ENCODE measurements at regions not wholly inside any gene's neighbourhood (a gene's known extent, or its start where the extent isn't known, plus 50 kb on each side); places are given as distances from the start of the nearest gene placed in this dataset.

DNA sequence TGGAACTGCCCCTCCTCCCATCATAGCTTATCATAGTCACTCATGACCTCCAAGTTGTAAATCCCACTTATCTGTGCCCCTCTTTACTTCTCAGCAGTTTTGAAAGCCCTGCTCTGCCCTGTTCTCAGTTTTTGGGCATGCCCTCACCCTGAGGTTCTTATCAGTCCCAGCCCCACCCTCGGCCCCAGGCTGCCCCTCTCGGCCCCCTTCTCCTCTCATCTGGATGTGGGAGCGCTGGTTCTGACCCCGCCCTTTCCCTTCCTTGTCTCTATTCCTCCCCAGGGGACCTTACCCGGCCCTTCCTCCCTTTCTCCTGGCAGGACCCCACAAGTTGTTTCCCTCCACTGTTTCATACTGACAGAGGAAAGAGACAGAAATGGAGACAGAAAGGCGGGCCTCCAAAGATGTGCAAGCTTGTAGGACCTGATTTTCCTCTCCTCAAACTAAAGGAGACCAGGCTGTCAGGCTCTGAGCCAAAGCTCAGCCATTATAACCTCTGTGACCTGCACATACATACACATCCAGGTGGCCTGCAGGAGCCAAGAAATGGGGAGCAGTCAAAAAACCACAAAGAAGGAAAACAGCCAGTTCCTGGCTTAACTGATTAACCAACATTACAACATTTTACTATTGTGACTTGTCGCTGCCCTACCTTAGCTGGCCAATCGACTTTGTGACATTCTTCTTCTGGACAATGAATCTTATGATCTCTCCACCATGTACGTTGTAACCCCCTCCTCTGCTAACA is 171.0 kb upstream of the HS6ST1 start:
- ATAC-seq (no peak), DNase-seq (ENCODE audit: low spot score in 2 of 2) (no peak)
- Mint-ChIP-seq H3K27ac (no peak overlapping the region), H3K4me3 (no peak overlapping the region), H3K9me3 (no peaks in the 10 kb centered on the region), H3K36me3 (no peaks in the 10 kb centered on the region), H3K4me1 (no peaks in the 10 kb centered on the region)

- ATAC-seq (no peak), DNase-seq (ENCODE audit: low spot score in 2 of 2) (no peak)
- H3K36me3 Mint-ChIP-seq: no peaks in the 10 kb centered on the region
- no peak overlapping the region for H3K27ac Mint-ChIP-seq
- no peaks in the 10 kb centered on the region for H3K4me1 Mint-ChIP-seq
- no peak overlapping the region for H3K4me3 Mint-ChIP-seq
- H3K9me3 Mint-ChIP-seq: no peaks in the 10 kb centered on the region
Observed at GRCh38 chr2:128490321-128490720, 171.7 kb upstream of the HS6ST1 start.

GRCh38 chr2:128490881-128491691 is 172.4 kb upstream of the HS6ST1 start:
- H3K27ac Mint-ChIP-seq: no peak overlapping the region
- H3K9me3 Mint-ChIP-seq: no peaks in the 10 kb centered on the region
- no peaks in the 10 kb centered on the region for H3K36me3 Mint-ChIP-seq
- no peaks in the 10 kb centered on the region for H3K4me1 Mint-ChIP-seq
- no peak for ATAC-seq
- no peak for DNase-seq (ENCODE audit: low spot score in 2 of 2)
- H3K4me3 Mint-ChIP-seq: no peak overlapping the region

GRCh38 chr2:128491692-128492244 is 173.1 kb upstream of the HS6ST1 start:
- DNase-seq (ENCODE audit: low spot score in 2 of 2) (no peak), ATAC-seq (no peak)
- H3K4me3 Mint-ChIP-seq: no peak overlapping the region
- no peaks in the 10 kb centered on the region for H3K4me1 Mint-ChIP-seq
- H3K36me3 Mint-ChIP-seq: no peaks in the 10 kb centered on the region
- no peaks in the 10 kb centered on the region for H3K9me3 Mint-ChIP-seq
- no peak overlapping the region for H3K27ac Mint-ChIP-seq

GRCh38 chr2:128492966-128493811 is 174.5 kb upstream of the HS6ST1 start:
- no peaks in the 10 kb centered on the region for H3K9me3 Mint-ChIP-seq

DNA sequence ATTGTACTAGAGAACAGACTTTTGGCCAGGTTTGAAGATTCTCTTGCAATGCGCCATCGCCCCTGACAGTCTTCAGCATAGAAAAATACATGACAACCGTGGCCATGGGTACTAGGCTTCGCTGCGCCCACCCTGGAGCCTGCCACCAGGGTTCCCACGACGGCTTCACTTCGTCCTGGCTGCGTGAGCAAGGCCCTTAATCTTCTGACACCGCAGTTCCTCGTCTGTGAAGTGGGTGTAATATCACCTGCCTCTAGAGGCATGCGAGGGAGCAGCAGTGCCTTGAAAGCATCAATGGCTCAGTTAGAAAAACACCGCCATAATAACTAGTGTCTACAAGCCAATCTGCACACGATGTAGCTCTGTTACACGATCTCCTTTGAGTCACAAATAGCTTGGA is 175.2 kb upstream of the HS6ST1 start:
- H3K27ac Mint-ChIP-seq: no peak overlapping the region
- no peak overlapping the region for H3K4me3 Mint-ChIP-seq
- ATAC-seq (no peak), DNase-seq (ENCODE audit: low spot score in 2 of 2) (no peak)
- H3K4me1 Mint-ChIP-seq: no peaks in the 10 kb centered on the region
- H3K9me3 Mint-ChIP-seq: no peaks in the 10 kb centered on the region
- no peaks in the 10 kb centered on the region for H3K36me3 Mint-ChIP-seq

More at GRCh38 chr2:128492966-128493811, 174.5 kb upstream of the HS6ST1 start:
- H3K36me3 Mint-ChIP-seq: no peaks in the 10 kb centered on the region
- no peak overlapping the region for H3K27ac Mint-ChIP-seq
- ATAC-seq: no peak
- H3K4me1 Mint-ChIP-seq: no peaks in the 10 kb centered on the region
- H3K4me3 Mint-ChIP-seq: no peak overlapping the region
- no peak for DNase-seq (ENCODE audit: low spot score in 2 of 2)

- no peaks in the 10 kb centered on the region for H3K4me1 Mint-ChIP-seq
- ATAC-seq (no peak), DNase-seq (ENCODE audit: low spot score in 2 of 2) (no peak)
- no peak overlapping the region for H3K27ac Mint-ChIP-seq
- H3K36me3 Mint-ChIP-seq: no peaks in the 10 kb centered on the region
- H3K4me3 Mint-ChIP-seq: no peak overlapping the region
- H3K9me3 Mint-ChIP-seq: no peaks in the 10 kb centered on the region
Observed at GRCh38 chr2:128494307-128494639, 175.6 kb upstream of the HS6ST1 start.

DNA sequence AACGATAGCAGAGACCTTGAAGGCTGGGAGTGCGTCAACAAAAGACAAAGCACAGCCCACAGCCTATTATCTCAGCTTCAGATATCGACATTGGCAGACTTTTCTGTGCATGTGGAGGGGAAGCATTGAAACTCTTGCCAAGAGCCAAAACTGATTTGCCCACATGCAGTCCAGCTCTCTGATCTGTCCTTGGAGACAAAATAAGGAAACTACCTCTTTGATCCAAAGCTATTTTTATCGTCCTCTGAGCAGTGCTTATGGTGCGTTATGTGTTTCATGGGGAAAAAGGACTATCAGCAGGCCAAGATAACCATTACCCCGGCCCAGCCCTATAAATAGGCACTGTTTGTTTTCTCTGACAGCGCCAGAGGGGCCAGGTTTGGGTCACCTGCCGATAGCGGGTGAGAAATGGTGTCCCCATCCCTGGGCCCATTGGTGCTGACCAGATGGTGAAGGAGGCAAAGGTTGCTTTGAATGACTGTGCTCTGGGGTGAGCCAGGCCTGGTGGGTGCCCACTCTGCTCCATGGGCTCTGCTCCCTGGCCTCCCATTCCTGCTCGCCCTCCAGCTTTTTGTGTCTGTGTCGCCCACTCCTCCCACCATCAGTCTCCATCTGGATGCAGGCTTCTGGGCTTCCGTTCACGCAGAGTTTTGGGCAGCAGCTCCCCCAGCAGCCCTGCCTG is 176.1 kb upstream of the HS6ST1 start:
- Mint-ChIP-seq H3K36me3 (no peaks in the 10 kb centered on the region), H3K4me1 (no peaks in the 10 kb centered on the region), H3K27ac (no peak overlapping the region), H3K9me3 (no peaks in the 10 kb centered on the region), H3K4me3 (no peak overlapping the region)
- DNase-seq (ENCODE audit: low spot score in 2 of 2) (no peak), ATAC-seq (no peak)

GRCh38 chr2:128495996-128496547 is 177.4 kb upstream of the HS6ST1 start:
- DNase-seq (ENCODE audit: low spot score in 2 of 2): no peak
- no peak for ATAC-seq
- H3K9me3 Mint-ChIP-seq: no peaks in the 10 kb centered on the region
- H3K4me3 Mint-ChIP-seq: no peak overlapping the region
- no peak overlapping the region for H3K27ac Mint-ChIP-seq
- H3K4me1 Mint-ChIP-seq: no peaks in the 10 kb centered on the region
- H3K36me3 Mint-ChIP-seq: no peaks in the 10 kb centered on the region

- ATAC-seq: no peak
- DNase-seq (ENCODE audit: low spot score in 2 of 2): no peak
- Mint-ChIP-seq H3K36me3 (no peaks in the 10 kb centered on the region), H3K4me1 (no peaks in the 10 kb centered on the region), H3K4me3 (no peak overlapping the region), H3K9me3 (no peaks in the 10 kb centered on the region), H3K27ac (no peak overlapping the region)
Observed at GRCh38 chr2:128496700-128497099, 178.0 kb upstream of the HS6ST1 start.

DNA sequence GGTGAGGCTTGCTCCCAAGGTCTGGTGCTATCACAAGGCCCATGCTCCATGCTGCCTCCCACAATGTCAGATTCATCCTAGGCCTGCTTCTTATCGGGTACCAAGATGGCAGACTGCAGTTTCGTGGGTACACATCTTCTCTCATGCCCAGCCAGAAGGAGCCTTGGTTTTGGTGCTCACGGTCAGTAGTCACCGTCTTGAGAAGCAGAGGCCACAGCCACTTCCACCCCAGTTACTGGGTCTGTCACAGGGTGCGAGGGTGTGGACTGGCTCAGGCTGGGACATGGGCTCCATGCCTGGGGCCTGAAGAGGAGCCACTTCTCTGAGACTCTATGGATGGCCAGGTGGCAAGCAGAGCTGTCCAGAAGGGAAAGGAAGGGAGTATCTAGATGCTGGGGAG is 178.8 kb upstream of the HS6ST1 start:
- no peak for ATAC-seq
- H3K9me3 Mint-ChIP-seq: no peaks in the 10 kb centered on the region
- H3K4me3 Mint-ChIP-seq: no peak overlapping the region
- DNase-seq (ENCODE audit: low spot score in 2 of 2): no peak
- no peaks in the 10 kb centered on the region for H3K36me3 Mint-ChIP-seq
- H3K4me1 Mint-ChIP-seq: no peaks in the 10 kb centered on the region
- no peak overlapping the region for H3K27ac Mint-ChIP-seq

DNA sequence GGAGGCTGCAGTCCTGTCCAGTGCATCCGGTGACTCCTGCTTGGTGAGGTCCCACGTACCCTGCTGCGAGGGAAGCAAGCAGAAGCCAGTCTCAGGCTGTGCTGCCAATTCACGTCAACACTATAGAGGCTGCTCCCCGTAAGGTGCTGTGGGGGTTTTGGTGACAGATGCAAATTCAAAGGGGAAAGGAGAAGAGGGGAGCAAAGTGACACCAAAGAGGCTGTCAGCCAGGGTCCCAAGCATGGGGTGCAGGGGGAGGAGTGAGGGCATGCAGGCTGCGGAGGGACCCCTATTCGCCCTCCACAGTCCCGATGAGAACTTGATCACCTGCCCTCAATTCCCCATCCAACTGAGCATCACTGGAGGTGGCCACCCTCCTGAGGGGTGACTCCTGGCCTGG is 179.4 kb upstream of the HS6ST1 start:
- DNase-seq (ENCODE audit: low spot score in 2 of 2) (no peak), ATAC-seq (no peak)
- Mint-ChIP-seq H3K36me3 (no peaks in the 10 kb centered on the region), H3K27ac (no peak overlapping the region), H3K4me3 (no peak overlapping the region), H3K9me3 (no peaks in the 10 kb centered on the region), H3K4me1 (no peaks in the 10 kb centered on the region)

GRCh38 chr2:128498589-128498988 is 179.9 kb upstream of the HS6ST1 start:
- Mint-ChIP-seq H3K4me3 (no peak overlapping the region), H3K27ac (no peak overlapping the region), H3K9me3 (no peaks in the 10 kb centered on the region), H3K4me1 (no peaks in the 10 kb centered on the region), H3K36me3 (no peaks in the 10 kb centered on the region)
- ATAC-seq: no peak
- DNase-seq (ENCODE audit: low spot score in 2 of 2): no peak

- H3K4me1 Mint-ChIP-seq: no peaks in the 10 kb centered on the region
- DNase-seq (ENCODE audit: low spot score in 2 of 2) (no peak), ATAC-seq (no peak)
- no peaks in the 10 kb centered on the region for H3K9me3 Mint-ChIP-seq
- no peak overlapping the region for H3K27ac Mint-ChIP-seq
- no peaks in the 10 kb centered on the region for H3K36me3 Mint-ChIP-seq
- H3K4me3 Mint-ChIP-seq: no peak overlapping the region
Observed at GRCh38 chr2:128499367-128500137, 180.9 kb upstream of the HS6ST1 start.

All from stimulated activated effector memory CD8-positive, alpha-beta T cell treated with anti-CD3 and anti-CD28 coated beads, Interleukin-12 subunit alpha, Interleukin-12 subunit beta, amount 100 ng/mL, for 72 hours (primary cell).